CD4-positive, CD25-positive, alpha-beta regulatory T cell (primary cell): ENCODE measurements at regions not wholly inside any gene's neighbourhood (a gene's known extent, or its start where the extent isn't known, plus 50 kb on each side); places are given as distances from the start of the nearest gene placed in this dataset.
"Not testable (repeated sequence)": the region's sequence is repeated elsewhere in the genome, so short reads cannot be mapped to it uniquely, and the experiment has no call there.

Experiments
- ATAC-seq, 2 donors: fragments of 150-1000 bp; cut with Tn5 transposase; one replicate each; pipeline ENCODE4 v1.10.0; 2021; ENCODE audit warnings: low read depth in 2 of 2, moderate number of reproducible peaks in 2 of 2, moderate library complexity in 1 of 2
- DNase-seq, 3 donors: peaks; one replicate each; pipeline versions ENCODE4 v3.0.0 to v3.0.0-alpha.2; 2012 to 2022; ENCODE audit warnings: mixed read lengths in 1 of 3
- H3K27ac ChIP-seq: one replicate; pipeline ENCODE4 v1.7.0; 2013; ENCODE audit warnings: mild to moderate bottlenecking, low read length; ENCODE audit not compliant: insufficient read depth, poor library complexity, severe bottlenecking
- H3K27me3 ChIP-seq: one replicate; pipeline ENCODE4 v1.7.0; 2013; ENCODE audit warnings: low read length; ENCODE audit not compliant: control insufficient read depth, insufficient read depth
- H3K36me3 ChIP-seq: one replicate; pipeline ENCODE4 v1.7.0; 2013; ENCODE audit warnings: mild to moderate bottlenecking, low read length, moderate library complexity; ENCODE audit not compliant: control insufficient read depth, insufficient read depth
- H3K4me1 ChIP-seq: 2 replicates; pipeline ENCODE4 v1.7.0; 2013; ENCODE audit warnings: mild to moderate bottlenecking, low read length; ENCODE audit not compliant: insufficient read depth, control insufficient read depth, poor library complexity, severe bottlenecking
- H3K4me3 ChIP-seq: one replicate; pipeline ENCODE4 v1.7.0; 2013; ENCODE audit warnings: low read depth, mild to moderate bottlenecking, low read length, moderate library complexity
- H3K9me3 ChIP-seq, 2 experiments: 1 replicate in 1 of 2; 2 replicates in 1 of 2; pipeline ENCODE4 v1.7.0; 2013; ENCODE audit warnings: low read length in 2 of 2, mild to moderate bottlenecking in 1 of 2, moderate library complexity in 1 of 2; ENCODE audit not compliant: control insufficient read depth in 2 of 2
- H3K27ac Mint-ChIP-seq, 3 donors: one replicate each; pipeline ENCODE4 v1.8.0; 2020 to 2022; ENCODE audit warnings: mild to moderate bottlenecking in 3 of 3, mixed read lengths in 3 of 3, moderate library complexity in 2 of 3
- H3K27me3 Mint-ChIP-seq: one replicate; pipeline ENCODE4 v1.8.0; 2022; ENCODE audit warnings: mild to moderate bottlenecking, mixed read lengths
- H3K36me3 Mint-ChIP-seq: one replicate; pipeline ENCODE4 v1.8.0; 2020; ENCODE audit warnings: mixed read lengths
- H3K4me1 Mint-ChIP-seq, 4 donors: one replicate each; pipeline ENCODE4 v1.8.0; 2020 to 2022; ENCODE audit warnings: mixed read lengths in 4 of 4, mild to moderate bottlenecking in 1 of 4
- H3K4me3 Mint-ChIP-seq, 4 donors: one replicate each; pipeline ENCODE4 v1.8.0; 2020 to 2022; ENCODE audit warnings: mild to moderate bottlenecking in 4 of 4, mixed read lengths in 4 of 4, moderate library complexity in 3 of 4
- H3K9me3 Mint-ChIP-seq, 7 donors: one replicate each; pipeline ENCODE4 v1.8.0; 2020 to 2022; ENCODE audit warnings: mixed read lengths in 7 of 7, mild to moderate bottlenecking in 3 of 7, moderate library complexity in 2 of 7

- H3K27ac Mint-ChIP-seq: peak overlapping the region in 2 of 3 donors; percentile 10 to 94
- DNase-seq (peak in 2 of 3 donors; percentile 32 to 59), ATAC-seq (peak; percentile 65 to 76)
- no peaks in the 10 kb centered on the region for H3K36me3 Mint-ChIP-seq
- Histone ChIP-seq H3K27me3 (no peaks in the 10 kb centered on the region), H3K9me3 (no peaks in the 10 kb centered on the region), H3K36me3 (no peaks in the 10 kb centered on the region), H3K4me3 (peak overlapping the region; percentile 51), H3K4me1 (peaks cover 15% of the 10 kb centered on the region), H3K27ac (peak overlapping the region; percentile 25)
- H3K9me3 Mint-ChIP-seq: peaks cover 0 to 3% (median 0%) of the 10 kb centered on the region in 7 donors
- peaks cover 8 to 52% (median 22%) of the 10 kb centered on the region in 4 donors for H3K4me1 Mint-ChIP-seq
- no peaks in the 10 kb centered on the region for H3K27me3 Mint-ChIP-seq
- peak overlapping the region; percentile 51 to 80 (median 66) for H3K4me3 Mint-ChIP-seq
Measured at GRCh38 chrX:56385336-56385735, 153.2 kb downstream of the KLF8 start.

- DNase-seq (no peak), ATAC-seq (no peak)
- Histone ChIP-seq H3K27me3 (no peaks in the 10 kb centered on the region), H3K4me1 (peaks cover 15% of the 10 kb centered on the region), H3K36me3 (no peaks in the 10 kb centered on the region), H3K27ac (no peak overlapping the region), H3K9me3 (no peaks in the 10 kb centered on the region), H3K4me3 (peak overlapping the region; percentile 51)
- Mint-ChIP-seq H3K4me1 (peaks cover 8 to 52% (median 22%) of the 10 kb centered on the region in 4 donors), H3K36me3 (no peaks in the 10 kb centered on the region), H3K9me3 (peaks cover 0 to 3% (median 0%) of the 10 kb centered on the region in 7 donors), H3K4me3 (peak overlapping the region; percentile 51 to 80 (median 66)), H3K27ac (peak overlapping the region; percentile 8 to 66 (median 44)), H3K27me3 (no peaks in the 10 kb centered on the region)
Measured at GRCh38 chrX:56385960-56386359, 153.8 kb downstream of the KLF8 start.

GRCh38 chrX:56397636-56398035 is 165.5 kb downstream of the KLF8 start:
- H3K4me3 Mint-ChIP-seq: peak overlapping the region in 3 of 4 donors; percentile 21 to 67 (median 54)
- H3K36me3 ChIP-seq: no peaks in the 10 kb centered on the region
- H3K4me3 ChIP-seq: peak overlapping the region; percentile 41
- H3K4me1 ChIP-seq: peaks cover 4% of the 10 kb centered on the region
- peaks cover 0 to 7% (median 0%) of the 10 kb centered on the region in 7 donors for H3K9me3 Mint-ChIP-seq
- no peaks in the 10 kb centered on the region for H3K9me3 ChIP-seq
- DNase-seq: peak in 1 of 3 donors; percentile 86
- H3K27ac Mint-ChIP-seq: peak overlapping the region in 2 of 3 donors; percentile 47 to 79
- H3K27me3 ChIP-seq: no peaks in the 10 kb centered on the region
- H3K27me3 Mint-ChIP-seq: no peaks in the 10 kb centered on the region
- H3K4me1 Mint-ChIP-seq: peaks cover 0 to 53% (median 12%) of the 10 kb centered on the region in 4 donors
- H3K36me3 Mint-ChIP-seq: no peaks in the 10 kb centered on the region
- H3K27ac ChIP-seq: no peak overlapping the region
- peak; percentile 89 to 96 for ATAC-seq

GRCh38 chrX:56402207-56402606 is 161.2 kb upstream of the UBQLN2 start:
- Histone ChIP-seq H3K4me1 (peaks cover 4% of the 10 kb centered on the region), H3K27me3 (no peaks in the 10 kb centered on the region), H3K9me3 (no peaks in the 10 kb centered on the region), H3K4me3 (no peak overlapping the region), H3K36me3 (no peaks in the 10 kb centered on the region), H3K27ac (no peak overlapping the region)
- no peak overlapping the region for H3K27ac Mint-ChIP-seq
- peaks cover 0 to 8% (median 0%) of the 10 kb centered on the region in 7 donors for H3K9me3 Mint-ChIP-seq
- no peak for DNase-seq
- peaks cover 5 to 31% (median 10%) of the 10 kb centered on the region in 4 donors for H3K4me1 Mint-ChIP-seq
- ATAC-seq: no peak
- H3K27me3 Mint-ChIP-seq: no peaks in the 10 kb centered on the region
- H3K4me3 Mint-ChIP-seq: no peak overlapping the region
- H3K36me3 Mint-ChIP-seq: no peaks in the 10 kb centered on the region

GRCh38 chrX:56429581-56429980 is 133.8 kb upstream of the UBQLN2 start:
- H3K4me3 Mint-ChIP-seq: no peak overlapping the region

GRCh38 chrX:56451981-56452380 is 111.4 kb upstream of the UBQLN2 start:
- peaks cover 0 to 29% (median 1%) of the 10 kb centered on the region in 7 donors for H3K9me3 Mint-ChIP-seq
- not testable (repeated sequence) for H3K4me3 ChIP-seq, H3K36me3 Mint-ChIP-seq, H3K4me1 Mint-ChIP-seq, H3K4me1 ChIP-seq, H3K27ac ChIP-seq, H3K36me3 ChIP-seq, H3K9me3 ChIP-seq, H3K4me3 Mint-ChIP-seq, DNase-seq, ATAC-seq, H3K27me3 ChIP-seq, H3K27ac Mint-ChIP-seq, H3K27me3 Mint-ChIP-seq

More at GRCh38 chrX:56429581-56429980, 133.8 kb upstream of the UBQLN2 start:
- H3K9me3 ChIP-seq: no peaks in the 10 kb centered on the region
- no peak overlapping the region for H3K4me3 ChIP-seq
- peaks cover 0 to 17% (median 7%) of the 10 kb centered on the region in 4 donors for H3K4me1 Mint-ChIP-seq
- H3K4me1 ChIP-seq: no peaks in the 10 kb centered on the region
- H3K27ac ChIP-seq: no peak overlapping the region
- H3K36me3 Mint-ChIP-seq: peaks cover 5% of the 10 kb centered on the region
- no peaks in the 10 kb centered on the region for H3K27me3 ChIP-seq
- ATAC-seq (no peak), DNase-seq (no peak)
- H3K27me3 Mint-ChIP-seq: no peaks in the 10 kb centered on the region
- H3K9me3 Mint-ChIP-seq: peaks cover 0 to 7% (median 1%) of the 10 kb centered on the region in 7 donors
- H3K36me3 ChIP-seq: no peaks in the 10 kb centered on the region
- H3K27ac Mint-ChIP-seq: no peak overlapping the region

- no peaks in the 10 kb centered on the region for H3K27me3 Mint-ChIP-seq
- no peak overlapping the region for H3K27ac Mint-ChIP-seq
- DNase-seq: peak in 1 of 3 donors; percentile 48
- H3K4me1 Mint-ChIP-seq: peaks cover 0 to 14% (median 3%) of the 10 kb centered on the region in 4 donors
- no peaks in the 10 kb centered on the region for H3K36me3 Mint-ChIP-seq
- ATAC-seq: peak in 1 of 2 donors; percentile 50
- H3K27me3 ChIP-seq: no peaks in the 10 kb centered on the region
- no peak overlapping the region for H3K27ac ChIP-seq
- no peak overlapping the region for H3K4me3 ChIP-seq
- H3K36me3 ChIP-seq: no peaks in the 10 kb centered on the region
- peaks cover 0 to 8% (median 5%) of the 10 kb centered on the region in 7 donors for H3K9me3 Mint-ChIP-seq
- no peaks in the 10 kb centered on the region for H3K4me1 ChIP-seq
- H3K4me3 Mint-ChIP-seq: no peak overlapping the region
- peaks cover 0 to 2% of the 10 kb centered on the region in 2 experiments for H3K9me3 ChIP-seq
Measured at GRCh38 chrX:56462389-56462788, 101.0 kb upstream of the UBQLN2 start.

GRCh38 chrX:56468441-56468840 is 95.0 kb upstream of the UBQLN2 start:
- H3K36me3 Mint-ChIP-seq: no peaks in the 10 kb centered on the region
- peaks cover 0 to 8% (median 3%) of the 10 kb centered on the region in 4 donors for H3K4me1 Mint-ChIP-seq
- no peak overlapping the region for H3K4me3 ChIP-seq
- H3K36me3 ChIP-seq: no peaks in the 10 kb centered on the region
- no peaks in the 10 kb centered on the region for H3K27me3 ChIP-seq
- H3K27ac ChIP-seq: no peak overlapping the region
- DNase-seq (no peak), ATAC-seq (no peak)
- H3K9me3 ChIP-seq: peaks cover 0 to 2% of the 10 kb centered on the region in 2 experiments
- H3K9me3 Mint-ChIP-seq: peaks cover 0 to 5% (median 3%) of the 10 kb centered on the region in 7 donors
- H3K27ac Mint-ChIP-seq: no peak overlapping the region
- H3K4me1 ChIP-seq: no peaks in the 10 kb centered on the region
- no peak overlapping the region for H3K4me3 Mint-ChIP-seq
- no peaks in the 10 kb centered on the region for H3K27me3 Mint-ChIP-seq
